ENCODE measurements at regions not wholly inside any gene's neighbourhood (a gene's known extent, or its start where the extent isn't known, plus 50 kb on each side); places are given as distances from the start of the nearest gene placed in this dataset.

- TF ChIP-seq CTCF (IDR thresholded peaks at IDR 0.05), result no peak
- no peak for TF ChIP-seq POLR2A (IDR thresholded peaks at IDR 0.05)
- no peak for TF ChIP-seq POLR2AphosphoS5 (IDR thresholded peaks at IDR 0.05)
Measured at GRCh38 chr1:79617777-79618176, 611.2 kb upstream of the ADGRL4 start.

Data from prostate gland (tissue), 2 donors.